Endodermal cell (in vitro differentiated cells): ENCODE measurements at regions not wholly inside any gene's neighbourhood (a gene's known extent, or its start where the extent isn't known, plus 50 kb on each side); places are given as distances from the start of the nearest gene placed in this dataset.

Experiments
- DNase-seq: peaks from one replicate; pipeline ENCODE4 v3.0.0-alpha.2; 2017
- H3K27ac ChIP-seq: 2 replicates; pipeline ENCODE4 v1.5.1; 2013; ENCODE audit warnings: mild to moderate bottlenecking, low read depth, low read length, moderate library complexity
- H3K27me3 ChIP-seq: 2 replicates; pipeline ENCODE4 v1.6.1; 2013; ENCODE audit warnings: mild to moderate bottlenecking, low read length, moderate library complexity; ENCODE audit not compliant: insufficient read depth, control insufficient read depth, poor library complexity, severe bottlenecking
- H3K36me3 ChIP-seq: 2 replicates; pipeline ENCODE4 v1.7.0; 2013; ENCODE audit warnings: mild to moderate bottlenecking, low read length, moderate library complexity; ENCODE audit not compliant: control insufficient read depth, insufficient read depth
- H3K4me1 ChIP-seq: one replicate; pipeline ENCODE4 v1.7.0; 2013; ENCODE audit warnings: low read length; ENCODE audit not compliant: control insufficient read depth, insufficient read depth
- H3K4me3 ChIP-seq: 2 replicates; pipeline ENCODE4 v1.5.1; 2013; ENCODE audit warnings: mild to moderate bottlenecking, low read length, moderate library complexity
- H3K9ac ChIP-seq: 2 replicates; pipeline ENCODE4 v1.6.1; 2013; ENCODE audit warnings: mild to moderate bottlenecking, low read length, moderate library complexity; ENCODE audit not compliant: poor library complexity, severe bottlenecking; ENCODE audit errors: extremely low read depth
- H3K9me3 ChIP-seq: 2 replicates; pipeline ENCODE4 v1.6.1; 2013; ENCODE audit warnings: mild to moderate bottlenecking, low read length, moderate library complexity; ENCODE audit not compliant: control insufficient read depth
- H3K27ac Mint-ChIP-seq: 2 replicates; pipeline ENCODE4 v1.8.0; 2020; ENCODE audit warnings: mixed read lengths
- H3K27me3 Mint-ChIP-seq: 2 replicates; pipeline ENCODE4 v1.8.0; 2021; ENCODE audit warnings: mild to moderate bottlenecking, mixed read lengths; ENCODE audit not compliant: insufficient read depth
- H3K36me3 Mint-ChIP-seq: 2 replicates; pipeline ENCODE4 v1.8.0; 2020; ENCODE audit warnings: low read depth, mixed read lengths
- H3K4me1 Mint-ChIP-seq: 2 replicates; pipeline ENCODE4 v1.8.0; 2020; ENCODE audit warnings: mixed read lengths
- H3K4me3 Mint-ChIP-seq: 2 replicates; pipeline ENCODE4 v1.8.0; 2020; ENCODE audit warnings: mild to moderate bottlenecking, moderate library complexity, mixed read lengths
- H3K9me3 Mint-ChIP-seq: 2 replicates; pipeline ENCODE4 v1.8.0; 2020; ENCODE audit warnings: mild to moderate bottlenecking, mixed read lengths
- WGBS, 2 experiments: methylation state at CpG; one replicate each; pipeline versions ENCODE4 v1.1.5 to v1.1.7; 2013; ENCODE audit warnings: missing lambda C conversion rate in 2 of 2, mixed read lengths in 1 of 2; ENCODE audit not compliant: insufficient coverage in 1 of 2, insufficient read length in 1 of 2; 5-methylcytosine and 5-hydroxymethylcytosine counted together
- TF ChIP-seq, protein P1 (sequence below): fragments of 200-600 bp; sonication (generic); conservative IDR thresholded peaks from 2 replicates; pipeline ENCODE4 v1.5.0; 2021; ENCODE audit warnings: antibody characterized with exemption, mild to moderate bottlenecking

- no peaks in the 10 kb centered on the region for H3K27me3 ChIP-seq
- Mint-ChIP-seq H3K27ac (no peak overlapping the region), H3K9me3 (no peaks in the 10 kb centered on the region), H3K4me3 (no peak overlapping the region), H3K36me3 (no peaks in the 10 kb centered on the region), H3K4me1 (peaks cover 13% of the 10 kb centered on the region), H3K27me3 (no peaks in the 10 kb centered on the region)
- DNase-seq, result no peak
- TF ChIP-seq, protein P1, sequence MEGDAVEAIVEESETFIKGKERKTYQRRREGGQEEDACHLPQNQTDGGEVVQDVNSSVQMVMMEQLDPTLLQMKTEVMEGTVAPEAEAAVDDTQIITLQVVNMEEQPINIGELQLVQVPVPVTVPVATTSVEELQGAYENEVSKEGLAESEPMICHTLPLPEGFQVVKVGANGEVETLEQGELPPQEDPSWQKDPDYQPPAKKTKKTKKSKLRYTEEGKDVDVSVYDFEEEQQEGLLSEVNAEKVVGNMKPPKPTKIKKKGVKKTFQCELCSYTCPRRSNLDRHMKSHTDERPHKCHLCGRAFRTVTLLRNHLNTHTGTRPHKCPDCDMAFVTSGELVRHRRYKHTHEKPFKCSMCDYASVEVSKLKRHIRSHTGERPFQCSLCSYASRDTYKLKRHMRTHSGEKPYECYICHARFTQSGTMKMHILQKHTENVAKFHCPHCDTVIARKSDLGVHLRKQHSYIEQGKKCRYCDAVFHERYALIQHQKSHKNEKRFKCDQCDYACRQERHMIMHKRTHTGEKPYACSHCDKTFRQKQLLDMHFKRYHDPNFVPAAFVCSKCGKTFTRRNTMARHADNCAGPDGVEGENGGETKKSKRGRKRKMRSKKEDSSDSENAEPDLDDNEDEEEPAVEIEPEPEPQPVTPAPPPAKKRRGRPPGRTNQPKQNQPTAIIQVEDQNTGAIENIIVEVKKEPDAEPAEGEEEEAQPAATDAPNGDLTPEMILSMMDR, result no peak
- no peak overlapping the region for H3K9ac ChIP-seq
- H3K4me1 ChIP-seq, result peaks cover 2% of the 10 kb centered on the region
- 93 to 94% methylated on average over 2 to 3 of the region's 3 CpGs for WGBS, 2 experiments
- H3K27ac ChIP-seq, result no peak overlapping the region
- no peaks in the 10 kb centered on the region for H3K36me3 ChIP-seq
- H3K4me3 ChIP-seq, result no peak overlapping the region
- H3K9me3 ChIP-seq, result no peaks in the 10 kb centered on the region
Observed at GRCh38 chr6:3565291-3565690, 108.4 kb upstream of the SLC22A23 start.

DNA sequence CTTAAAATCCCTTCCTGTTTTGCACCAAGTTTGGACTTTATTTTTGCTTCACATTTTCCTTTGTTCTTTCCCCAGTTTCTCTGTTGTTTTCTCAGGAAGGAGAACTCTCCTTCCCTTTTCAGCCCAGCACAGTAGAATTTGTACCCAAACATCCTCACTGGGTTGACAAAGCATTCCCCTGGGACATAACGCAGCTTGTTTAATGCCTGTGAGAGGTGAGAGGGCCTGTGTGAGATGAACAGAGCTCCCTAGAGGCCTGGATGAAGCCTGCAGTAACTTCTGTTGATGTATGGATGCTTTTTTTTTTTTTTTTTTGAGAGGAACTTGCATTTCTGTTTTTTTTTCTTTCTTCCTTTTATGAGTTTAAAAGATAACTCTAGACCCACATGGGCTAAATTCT lies 104.9 kb upstream of the SLC22A23 start:
- TF ChIP-seq, protein P1, result peak; percentile 66

GRCh38 chr6:3560211-3560610 lies 103.4 kb upstream of the SLC22A23 start:
- no peak overlapping the region for H3K27ac Mint-ChIP-seq
- H3K4me1 Mint-ChIP-seq, result peaks cover 7% of the 10 kb centered on the region
- no peaks in the 10 kb centered on the region for H3K4me1 ChIP-seq
- no peaks in the 10 kb centered on the region for H3K27me3 Mint-ChIP-seq
- no peak overlapping the region for H3K9ac ChIP-seq
- no peak overlapping the region for H3K27ac ChIP-seq
- H3K36me3 Mint-ChIP-seq, result no peaks in the 10 kb centered on the region
- DNase-seq, result no peak
- WGBS, 2 experiments, result 98 to 100% methylated on average over 1 of the region's 1 CpG
- no peaks in the 10 kb centered on the region for H3K36me3 ChIP-seq
- no peaks in the 10 kb centered on the region for H3K27me3 ChIP-seq
- H3K9me3 Mint-ChIP-seq, result no peaks in the 10 kb centered on the region
- TF ChIP-seq, protein P1, result no peak
- no peak overlapping the region for H3K4me3 ChIP-seq
- no peaks in the 10 kb centered on the region for H3K9me3 ChIP-seq
- no peak overlapping the region for H3K4me3 Mint-ChIP-seq

More for the DNA sequence above, 104.9 kb upstream of the SLC22A23 start:
- Mint-ChIP-seq H3K27ac (no peak overlapping the region), H3K4me3 (no peak overlapping the region), H3K9me3 (no peaks in the 10 kb centered on the region), H3K36me3 (no peaks in the 10 kb centered on the region), H3K4me1 (peaks cover 7% of the 10 kb centered on the region), H3K27me3 (no peaks in the 10 kb centered on the region)
- Histone ChIP-seq H3K27me3 (no peaks in the 10 kb centered on the region), H3K9ac (no peak overlapping the region), H3K4me3 (no peak overlapping the region), H3K36me3 (no peaks in the 10 kb centered on the region), H3K27ac (no peak overlapping the region), H3K4me1 (no peaks in the 10 kb centered on the region), H3K9me3 (no peaks in the 10 kb centered on the region)
- WGBS, 2 experiments, result 42% methylated on average over 1 of the region's 1 CpG; no CpG with 5 or more reads in 1 of the 2 experiments
- DNase-seq, result peak; percentile 70
